OCI-LY7 (cell line): ENCODE measurements at regions not wholly inside any gene's neighbourhood (a gene's known extent, or its start where the extent isn't known, plus 50 kb on each side); places are given as distances from the start of the nearest gene placed in this dataset.

Experiments
- CTCF ChIP-seq: fragments of 200-600 bp; sonication (generic); conservative IDR thresholded peaks from 2 replicates; pipeline ENCODE4 v1.5.1; 2014; ENCODE audit warnings: mild to moderate bottlenecking, antibody characterized with exemption, low read length, moderate library complexity, mixed read lengths
- EZH2phosphoT487 ChIP-seq: fragments of 200-600 bp; sonication (generic); IDR thresholded peaks from 2 replicates; pipeline ENCODE4 v1.6.1; 2018; ENCODE audit warnings: low read depth, borderline replicate concordance, mild to moderate bottlenecking, mixed run types, antibody characterized with exemption, low read length, moderate library complexity, mixed read lengths

GRCh38 chr3:181075098-181075497, 85.6 kb upstream of the DNAJC19 start:
- TF ChIP-seq CTCF: no peak
- TF ChIP-seq EZH2phosphoT487: no peak
